ENCODE measurements at regions not wholly inside any gene's neighbourhood (a gene's known extent, or its start where the extent isn't known, plus 50 kb on each side); places are given as distances from the start of the nearest gene placed in this dataset.

GRCh38 chr5:29309359-29309758 is 1884.1 kb upstream of the CDH6 start:
- Histone ChIP-seq H3K4me3 (no peak overlapping the region), H3K27ac (no peak overlapping the region), H3K9me3 (ENCODE audit: low read depth) (no peaks in the 10 kb centered on the region), H3K4me1 (ENCODE audit: low read depth) (no peaks in the 10 kb centered on the region), H3K27me3 (no peaks in the 10 kb centered on the region), H3K36me3 (no peaks in the 10 kb centered on the region)
- TF ChIP-seq CTCF (IDR thresholded peaks at IDR 0.05; ENCODE audit: low read depth, low read length): no peak
- DNase-seq (ENCODE audit: low read depth in 1 of 2, low spot score in 1 of 2): no peak

GRCh38 chr5:29307478-29307877 is 1886.0 kb upstream of the CDH6 start:
- no peaks in the 10 kb centered on the region for H3K9me3 ChIP-seq (ENCODE audit: low read depth)
- no peaks in the 10 kb centered on the region for H3K4me1 ChIP-seq (ENCODE audit: low read depth)
- H3K27me3 ChIP-seq: no peaks in the 10 kb centered on the region
- H3K36me3 ChIP-seq: no peaks in the 10 kb centered on the region
- no peak overlapping the region for H3K4me3 ChIP-seq
- TF ChIP-seq CTCF (IDR thresholded peaks at IDR 0.05; ENCODE audit: low read depth, low read length): no peak
- H3K27ac ChIP-seq: no peak overlapping the region
- DNase-seq (ENCODE audit: low read depth in 1 of 2, low spot score in 1 of 2): no peak

- H3K9me3 ChIP-seq (ENCODE audit: low read depth): no peaks in the 10 kb centered on the region
- TF ChIP-seq CTCF (IDR thresholded peaks at IDR 0.05; ENCODE audit: low read depth, low read length): no peak
- no peak overlapping the region for H3K4me3 ChIP-seq
- H3K27me3 ChIP-seq: no peaks in the 10 kb centered on the region
- DNase-seq (ENCODE audit: low read depth in 1 of 2, low spot score in 1 of 2): no peak
- no peak overlapping the region for H3K27ac ChIP-seq
- H3K4me1 ChIP-seq (ENCODE audit: low read depth): no peaks in the 10 kb centered on the region
- no peaks in the 10 kb centered on the region for H3K36me3 ChIP-seq
These were observed 1888.9 kb upstream of the CDH6 start for GRCh38 chr5:29304545-29304944.

- H3K27me3 ChIP-seq: no peaks in the 10 kb centered on the region
These were observed 1896.9 kb upstream of the CDH6 start for GRCh38 chr5:29296548-29296947.

GRCh38 chr5:29277642-29278041 is 1915.8 kb upstream of the CDH6 start:
- H3K27me3 ChIP-seq: no peaks in the 10 kb centered on the region
- no peak for DNase-seq (ENCODE audit: low read depth in 1 of 2, low spot score in 1 of 2)
- H3K36me3 ChIP-seq: no peaks in the 10 kb centered on the region
- H3K4me3 ChIP-seq: no peak overlapping the region
- no peak for TF ChIP-seq CTCF (IDR thresholded peaks at IDR 0.05; ENCODE audit: low read depth, low read length)
- H3K9me3 ChIP-seq (ENCODE audit: low read depth): no peaks in the 10 kb centered on the region
- H3K27ac ChIP-seq: no peak overlapping the region
- H3K4me1 ChIP-seq (ENCODE audit: low read depth): no peaks in the 10 kb centered on the region

More at GRCh38 chr5:29296548-29296947, 1896.9 kb upstream of the CDH6 start:
- no peak overlapping the region for H3K4me3 ChIP-seq
- no peaks in the 10 kb centered on the region for H3K4me1 ChIP-seq (ENCODE audit: low read depth)
- no peak for DNase-seq (ENCODE audit: low read depth in 1 of 2, low spot score in 1 of 2)
- H3K36me3 ChIP-seq: no peaks in the 10 kb centered on the region
- H3K27ac ChIP-seq: no peak overlapping the region
- no peaks in the 10 kb centered on the region for H3K9me3 ChIP-seq (ENCODE audit: low read depth)
- TF ChIP-seq CTCF (IDR thresholded peaks at IDR 0.05; ENCODE audit: low read depth, low read length): no peak

GRCh38 chr5:29276371-29276770 is 1917.1 kb upstream of the CDH6 start:
- no peaks in the 10 kb centered on the region for H3K4me1 ChIP-seq (ENCODE audit: low read depth)
- TF ChIP-seq CTCF (IDR thresholded peaks at IDR 0.05; ENCODE audit: low read depth, low read length): no peak
- no peak overlapping the region for H3K4me3 ChIP-seq
- H3K36me3 ChIP-seq: no peaks in the 10 kb centered on the region
- H3K27me3 ChIP-seq: no peaks in the 10 kb centered on the region
- no peaks in the 10 kb centered on the region for H3K9me3 ChIP-seq (ENCODE audit: low read depth)
- DNase-seq (ENCODE audit: low read depth in 1 of 2, low spot score in 1 of 2): no peak
- no peak overlapping the region for H3K27ac ChIP-seq

Data from cardiac muscle cell (in vitro differentiated cells and primary cell).